ENCODE measurements at regions not wholly inside any gene's neighbourhood (a gene's known extent, or its start where the extent isn't known, plus 50 kb on each side); places are given as distances from the start of the nearest gene placed in this dataset.
"Not testable (repeated sequence)": the region's sequence is repeated elsewhere in the genome, so short reads cannot be mapped to it uniquely, and the experiment has no call there.

DNA sequence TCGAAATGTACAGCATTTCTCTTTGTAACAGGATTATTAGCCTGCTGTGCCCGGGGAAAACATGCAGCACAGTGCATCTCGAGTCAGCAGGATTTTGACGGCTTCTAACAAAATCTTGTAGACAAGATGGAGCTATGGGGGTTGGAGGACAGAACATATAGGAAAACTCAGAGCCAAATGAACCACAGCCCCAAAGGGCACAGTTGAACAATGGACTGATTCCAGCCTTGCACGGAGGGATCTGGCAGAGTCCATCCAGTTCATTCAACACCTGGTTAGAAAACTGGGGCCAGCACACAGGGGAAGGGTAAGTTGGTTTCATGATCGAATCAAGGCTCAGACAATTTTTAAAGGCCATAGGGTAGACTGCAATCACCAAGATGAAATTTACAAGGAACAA lies 260.8 kb downstream of the OR4F29 start:
- TF ChIP-seq CTCF, POLR2A, EP300 (IDR thresholded peaks at IDR 0.05): not testable (repeated sequence)

Measured in ovary (tissue), 3 donors.